Muscle of back (tissue), 3 donors: ENCODE measurements at regions not wholly inside any gene's neighbourhood (a gene's known extent, or its start where the extent isn't known, plus 50 kb on each side); places are given as distances from the start of the nearest gene placed in this dataset.
A peak's percentile ranks its signal among the peaks of the same experiment; 100 is the strongest.

Source experiments
- DNase-seq, 3 donors: peaks; one replicate each; pipeline versions ENCODE4 v3.0.0 to v3.0.0-alpha.2; 2013

- DNase-seq = no peak
Observed at GRCh38 chr10:29028486-29028885, 260.4 kb upstream of the LYZL1 start.

GRCh38 chr10:29030900-29031299 lies 258.0 kb upstream of the LYZL1 start:
- peak; percentile 4 to 74 (median 36) for DNase-seq

- no peak for DNase-seq
Observed at GRCh38 chr10:29032169-29032568, 256.7 kb upstream of the LYZL1 start.

DNA sequence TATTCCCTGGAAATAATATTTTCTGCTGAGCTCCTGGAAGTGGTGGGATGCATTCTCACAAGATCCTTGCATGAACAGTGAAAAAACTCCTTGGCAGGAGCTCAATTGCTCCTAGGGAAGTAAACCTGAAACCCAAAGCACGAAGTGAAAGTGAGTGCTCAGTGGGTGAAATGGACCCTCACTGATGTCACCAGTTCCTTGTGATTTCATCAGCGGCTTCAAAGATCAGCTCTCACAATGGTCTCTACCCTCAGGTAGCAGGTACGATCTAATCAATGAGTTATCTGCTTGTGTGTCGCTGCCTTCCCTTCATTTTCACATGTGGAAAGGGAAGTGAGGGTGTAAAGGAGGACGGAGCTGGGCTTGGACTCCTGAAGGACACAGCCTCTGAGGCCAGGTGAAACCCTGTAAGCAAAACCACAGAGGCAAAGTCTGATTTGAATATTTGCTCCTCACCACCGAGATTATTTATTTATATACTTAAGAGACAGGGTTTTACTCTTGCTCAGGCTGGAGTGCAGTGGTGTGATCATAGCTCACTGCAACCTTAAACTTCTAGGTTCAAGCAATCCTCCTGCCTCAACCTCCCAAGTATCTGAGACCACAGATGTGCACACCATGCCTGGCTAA lies 255.4 kb upstream of the LYZL1 start:
- no peak for DNase-seq

GRCh38 chr10:29034592-29034991 lies 254.3 kb upstream of the LYZL1 start:
- no peak for DNase-seq

GRCh38 chr10:29035721-29036120 lies 253.1 kb upstream of the LYZL1 start:
- DNase-seq = no peak

DNA sequence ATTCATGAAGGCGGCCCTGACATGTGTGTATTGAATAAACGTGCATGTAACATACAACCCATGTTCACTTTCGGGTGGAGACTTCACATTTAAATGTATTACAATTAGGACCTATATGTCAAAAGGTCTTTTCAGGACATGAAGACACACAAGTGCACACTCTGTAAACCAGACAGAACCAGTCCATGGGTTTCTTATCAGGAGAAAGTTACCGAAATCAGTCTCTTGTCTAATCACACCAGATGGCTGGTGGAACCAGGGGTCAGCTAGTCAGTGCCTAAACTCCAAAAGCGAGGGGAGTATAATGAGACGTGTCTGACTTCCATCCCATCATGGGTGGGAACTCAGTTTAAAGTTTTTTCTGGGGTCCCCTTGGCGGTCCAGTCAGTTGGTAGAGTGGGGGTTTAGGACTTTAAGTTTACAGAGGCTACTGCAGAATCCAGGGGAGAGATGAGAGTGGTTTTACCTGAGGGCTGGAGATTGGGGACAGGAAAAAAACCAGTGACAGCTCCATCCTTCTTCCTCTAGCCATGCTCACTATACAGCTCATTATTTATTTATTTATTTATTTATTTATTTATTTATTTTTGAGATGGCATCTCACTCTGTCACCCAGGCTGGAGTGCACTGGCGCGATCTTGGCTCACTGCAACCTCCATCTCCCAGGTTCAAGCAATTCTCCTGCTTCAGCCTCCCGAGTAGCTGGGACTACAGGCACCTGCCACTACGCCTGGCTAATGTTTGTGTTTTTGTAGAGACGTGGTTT lies 251.3 kb upstream of the LYZL1 start:
- no peak for DNase-seq

DNA sequence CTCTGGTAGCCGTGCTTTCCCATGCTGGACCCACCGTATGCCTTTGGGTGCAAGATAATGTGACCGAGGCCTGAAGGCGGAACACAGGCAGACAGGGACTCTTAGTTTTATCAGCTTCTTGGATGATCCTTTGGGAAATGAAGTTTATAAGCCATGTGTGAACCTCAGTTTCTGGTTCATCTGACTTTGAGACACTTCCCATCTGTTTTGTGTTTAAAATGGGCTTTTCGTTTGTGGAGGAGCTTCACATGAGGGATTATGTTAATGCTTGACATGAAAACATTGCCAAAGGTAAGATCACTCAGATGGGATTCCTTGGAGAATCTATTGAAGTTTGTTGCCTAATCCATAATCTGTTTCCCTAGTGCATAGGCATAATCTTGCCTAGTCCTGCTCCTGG lies 249.8 kb upstream of the LYZL1 start:
- no peak for DNase-seq

GRCh38 chr10:29039677-29040189 lies 249.1 kb upstream of the LYZL1 start:
- DNase-seq = peak in 1 of 3 donors; percentile 91

- peak in 1 of 3 donors; percentile 34 for DNase-seq
Observed at GRCh38 chr10:29041616-29042015, 247.3 kb upstream of the LYZL1 start.

DNA sequence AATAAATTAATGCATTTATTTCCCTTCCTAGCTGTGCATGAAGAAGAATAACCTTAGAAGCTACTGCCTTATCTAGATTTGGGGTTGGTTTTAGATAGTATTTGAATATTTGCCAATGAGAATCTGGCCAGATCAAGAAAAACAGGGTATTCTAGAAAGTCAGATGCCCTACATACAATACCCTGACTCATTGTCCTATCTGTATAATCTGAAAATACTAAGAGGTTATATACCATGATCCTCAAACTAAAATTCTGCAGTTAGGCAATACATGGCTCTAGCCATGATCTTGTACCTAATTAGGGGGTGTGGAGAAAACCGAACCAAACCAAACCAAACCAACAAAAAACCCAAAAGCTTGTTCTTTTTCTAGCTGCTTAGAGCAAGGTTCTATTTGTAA lies 240.4 kb upstream of the LYZL1 start:
- DNase-seq = no peak

- no peak for DNase-seq
Observed at GRCh38 chr10:29050081-29050480, 238.8 kb upstream of the LYZL1 start.

GRCh38 chr10:29055101-29055500 lies 233.8 kb upstream of the LYZL1 start:
- DNase-seq = no peak

DNA sequence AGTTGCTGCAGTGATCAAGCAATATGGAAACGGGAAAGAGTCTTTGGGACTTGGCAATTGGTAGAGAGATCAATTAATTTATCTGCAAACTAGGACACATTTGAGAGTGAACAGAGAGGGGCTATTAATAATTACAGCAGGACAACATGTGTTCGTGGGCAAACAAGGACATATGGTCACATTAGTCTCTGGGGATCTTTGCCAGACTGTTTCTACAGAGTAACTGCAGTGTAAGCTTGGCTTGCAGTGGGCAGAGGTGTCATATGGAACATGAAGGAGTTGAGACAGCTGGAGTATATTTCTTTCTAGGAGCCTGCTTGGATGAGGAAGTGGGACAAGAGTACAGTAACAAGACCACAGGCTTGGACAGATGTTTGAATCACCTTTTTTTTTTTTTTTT lies 232.1 kb upstream of the LYZL1 start:
- peak in 2 of 3 donors; percentile 19 to 36 for DNase-seq

GRCh38 chr10:29057822-29058331 lies 231.0 kb upstream of the LYZL1 start:
- peak in 1 of 3 donors; percentile 19 for DNase-seq

DNA sequence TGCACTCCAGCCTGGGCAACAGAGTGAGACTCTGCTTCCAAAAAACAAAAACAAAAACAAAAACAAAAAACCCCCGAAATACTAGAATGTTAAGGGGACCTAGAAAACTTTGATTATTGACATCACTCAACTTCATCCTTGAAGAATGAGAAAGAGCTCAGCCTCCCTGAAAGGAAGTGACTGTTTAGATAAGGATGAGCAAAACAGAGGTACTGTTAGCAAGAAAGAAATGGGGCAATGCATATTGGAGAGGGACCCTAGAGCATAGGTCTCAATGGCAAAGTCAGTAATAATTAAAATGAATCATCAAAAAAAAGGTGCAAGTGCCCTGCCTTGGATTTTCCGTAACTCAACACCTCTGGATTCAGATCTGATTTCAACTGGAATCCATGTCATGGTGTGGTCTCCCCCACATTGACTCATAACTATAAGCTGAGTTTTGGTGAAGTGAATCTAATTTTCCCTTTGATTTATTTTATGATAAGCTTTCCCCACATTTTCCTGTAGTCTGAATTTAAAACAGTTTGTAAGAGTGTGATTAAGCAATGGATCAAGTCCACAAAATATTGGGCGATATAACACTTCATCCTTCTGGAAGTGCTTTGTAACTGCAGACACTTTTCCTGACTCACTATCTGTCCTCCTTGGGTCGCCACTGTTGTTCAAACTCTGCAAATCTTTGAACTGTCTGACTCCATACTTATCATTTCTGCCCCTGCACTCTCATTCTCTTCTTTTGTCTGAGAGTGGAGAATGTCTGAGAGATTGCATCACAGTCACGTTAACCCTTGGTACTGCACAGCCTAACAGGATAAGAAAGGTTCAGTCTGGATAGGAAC lies 224.8 kb upstream of the LYZL1 start:
- peak in 1 of 3 donors; percentile 17 for DNase-seq

DNA sequence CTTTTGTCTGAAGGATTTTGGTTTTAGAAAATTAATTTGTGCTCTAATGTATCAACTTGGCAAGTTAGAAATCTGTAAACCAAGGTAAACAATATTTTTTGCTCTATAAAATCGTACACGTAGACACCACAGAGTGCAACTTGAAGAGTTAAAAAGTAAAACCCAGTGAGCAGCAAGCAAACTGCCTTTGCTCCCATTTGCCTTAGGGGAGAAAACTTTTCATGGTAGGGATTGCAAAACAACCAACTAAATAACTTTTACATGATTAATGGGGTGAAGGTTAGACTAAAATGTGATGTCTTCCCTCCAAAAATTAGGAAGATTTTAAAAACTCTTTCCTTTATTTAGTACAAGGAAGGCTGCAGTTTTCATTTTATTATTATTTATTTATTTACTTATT lies 224.2 kb upstream of the LYZL1 start:
- no peak for DNase-seq

DNA sequence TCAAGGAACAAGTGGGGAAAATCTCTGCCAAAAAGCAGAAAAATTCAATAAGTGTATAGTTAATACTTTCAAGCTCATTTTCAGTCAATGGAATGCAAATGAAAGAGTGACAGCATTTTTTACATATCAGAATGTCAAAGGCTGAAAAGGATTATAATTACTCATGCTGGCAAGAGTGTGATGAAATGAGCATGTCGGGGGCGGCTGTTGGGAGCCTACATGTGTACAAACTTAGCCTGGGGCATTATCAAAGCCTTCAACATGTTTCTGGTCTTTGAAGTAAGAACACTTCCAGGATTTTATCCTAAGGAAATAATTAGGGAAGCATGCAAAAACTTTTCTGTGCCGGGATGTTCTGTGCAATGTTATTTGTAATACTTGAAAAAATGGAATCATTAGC lies 221.7 kb upstream of the LYZL1 start:
- DNase-seq = no peak

DNA sequence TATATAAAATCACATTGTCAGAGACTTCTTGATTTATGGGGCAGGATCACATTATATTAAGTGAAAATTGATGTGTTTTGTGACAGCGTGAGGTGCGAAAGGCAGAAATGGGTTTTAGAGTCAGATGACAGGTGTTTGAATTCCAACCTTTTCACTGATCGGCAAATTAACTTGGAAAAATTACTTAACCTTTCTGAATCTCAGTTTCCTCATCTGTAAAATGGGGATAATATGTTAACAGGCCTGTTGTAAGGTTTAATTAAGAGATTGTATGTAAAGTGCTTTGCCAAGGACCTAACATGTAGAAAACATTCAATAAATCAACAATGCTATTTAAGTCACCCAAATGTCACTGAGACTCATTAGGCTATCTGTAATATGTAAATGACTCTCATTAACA lies 221.2 kb upstream of the LYZL1 start:
- DNase-seq = no peak

GRCh38 chr10:29068302-29068701 lies 220.6 kb upstream of the LYZL1 start:
- no peak for DNase-seq

- DNase-seq = no peak
Observed at GRCh38 chr10:29068966-29069365, 219.9 kb upstream of the LYZL1 start.

- no peak for DNase-seq
Observed at GRCh38 chr10:29069941-29070340, 218.9 kb upstream of the LYZL1 start.
